ENCODE measurements at regions not wholly inside any gene's neighbourhood (a gene's known extent, or its start where the extent isn't known, plus 50 kb on each side); places are given as distances from the start of the nearest gene placed in this dataset.

GRCh38 chr2:8028436-8028835 is 653.4 kb upstream of the ID2 start:
- H3K9me3 ChIP-seq (replicated peaks; ENCODE audit: insufficient read depth, low read length): no peaks in the 10 kb centered on the region
- TF ChIP-seq CTCF (IDR thresholded peaks at IDR 0.05; ENCODE audit: low read length) (no peak), EZH2 (optimal IDR thresholded peaks at IDR 0.05; ENCODE audit: low read depth, low read length) (no peak), EZH2phosphoT487 (IDR thresholded peaks at IDR 0.05; ENCODE audit: low read length) (no peak)
- H3F3A ChIP-seq (ENCODE audit: insufficient read depth, low read length): 0 out of 2 replicates have a peak, but pooled peaks cover 3% of the 10 kb centered on the region
- no peak for DNase-seq
- no peaks in the 10 kb centered on the region for H3K9me2 ChIP-seq (replicated peaks; ENCODE audit: insufficient read depth, low read length)
- H2AFZ ChIP-seq (ENCODE audit: low read length): no peak overlapping the region
- H3K4me1 ChIP-seq (ENCODE audit: low read length): peaks cover 14% of the 10 kb centered on the region
- no peaks in the 10 kb centered on the region for H3K79me2 ChIP-seq (ENCODE audit: low read length)
- H3K4me2 ChIP-seq (ENCODE audit: low read depth, low read length): no peak overlapping the region
- H3K27ac ChIP-seq (ENCODE audit: low read length): no peak overlapping the region
- no peaks in the 10 kb centered on the region for H4K20me1 ChIP-seq (ENCODE audit: insufficient read depth, low read length)
- H3K27me3 ChIP-seq (replicated peaks; ENCODE audit: insufficient read depth, low read length): peaks cover 47% of the 10 kb centered on the region
- H3K4me3 ChIP-seq (ENCODE audit: low read length): no peak overlapping the region
- H3K9ac ChIP-seq (ENCODE audit: low read length): no peak overlapping the region
- H3K36me3 ChIP-seq (replicated peaks; ENCODE audit: insufficient read depth, low read length): no peaks in the 10 kb centered on the region

DNA sequence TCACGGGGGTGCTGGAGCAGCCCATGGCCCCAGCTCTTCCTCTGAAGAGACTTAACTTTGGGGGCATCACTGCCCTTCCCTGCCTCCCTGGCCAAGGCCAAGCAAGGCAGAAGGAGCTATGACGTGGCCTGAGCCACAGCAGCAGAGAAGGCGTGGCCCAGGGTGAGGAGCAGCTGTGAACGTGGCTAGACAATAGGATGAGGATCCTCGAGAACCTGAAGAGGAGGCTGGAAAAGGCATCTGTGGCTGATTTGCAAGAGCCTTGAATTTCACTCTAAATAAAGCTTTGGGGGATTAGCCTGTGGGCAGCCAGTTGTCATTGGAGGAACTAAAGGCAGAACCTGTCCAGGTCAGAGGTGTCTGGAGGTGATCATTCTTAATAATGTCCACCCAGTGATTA is 652.9 kb upstream of the ID2 start:
- TF ChIP-seq CTCF (IDR thresholded peaks at IDR 0.05; ENCODE audit: low read length): no peak
- no peak for TF ChIP-seq EZH2phosphoT487 (IDR thresholded peaks at IDR 0.05; ENCODE audit: low read length)
- no peak for TF ChIP-seq EZH2 (optimal IDR thresholded peaks at IDR 0.05; ENCODE audit: low read depth, low read length)
- Histone ChIP-seq H4K20me1 (ENCODE audit: insufficient read depth, low read length) (no peaks in the 10 kb centered on the region), H3K27ac (ENCODE audit: low read length) (no peak overlapping the region), H3K27me3 (replicated peaks; ENCODE audit: insufficient read depth, low read length) (peaks cover 52% of the 10 kb centered on the region), H3K79me2 (ENCODE audit: low read length) (no peaks in the 10 kb centered on the region), H3F3A (ENCODE audit: insufficient read depth, low read length) (0 out of 2 replicates have a peak, but pooled peaks cover 3% of the 10 kb centered on the region), H3K4me1 (ENCODE audit: low read length) (peaks cover 14% of the 10 kb centered on the region), H3K4me2 (ENCODE audit: low read depth, low read length) (no peak overlapping the region), H3K9ac (ENCODE audit: low read length) (no peak overlapping the region), H3K36me3 (replicated peaks; ENCODE audit: insufficient read depth, low read length) (no peaks in the 10 kb centered on the region), H3K9me3 (replicated peaks; ENCODE audit: insufficient read depth, low read length) (no peaks in the 10 kb centered on the region), H3K9me2 (replicated peaks; ENCODE audit: insufficient read depth, low read length) (no peaks in the 10 kb centered on the region), H3K4me3 (ENCODE audit: low read length) (no peak overlapping the region), H2AFZ (ENCODE audit: low read length) (no peak overlapping the region)
- DNase-seq: no peak

DNA sequence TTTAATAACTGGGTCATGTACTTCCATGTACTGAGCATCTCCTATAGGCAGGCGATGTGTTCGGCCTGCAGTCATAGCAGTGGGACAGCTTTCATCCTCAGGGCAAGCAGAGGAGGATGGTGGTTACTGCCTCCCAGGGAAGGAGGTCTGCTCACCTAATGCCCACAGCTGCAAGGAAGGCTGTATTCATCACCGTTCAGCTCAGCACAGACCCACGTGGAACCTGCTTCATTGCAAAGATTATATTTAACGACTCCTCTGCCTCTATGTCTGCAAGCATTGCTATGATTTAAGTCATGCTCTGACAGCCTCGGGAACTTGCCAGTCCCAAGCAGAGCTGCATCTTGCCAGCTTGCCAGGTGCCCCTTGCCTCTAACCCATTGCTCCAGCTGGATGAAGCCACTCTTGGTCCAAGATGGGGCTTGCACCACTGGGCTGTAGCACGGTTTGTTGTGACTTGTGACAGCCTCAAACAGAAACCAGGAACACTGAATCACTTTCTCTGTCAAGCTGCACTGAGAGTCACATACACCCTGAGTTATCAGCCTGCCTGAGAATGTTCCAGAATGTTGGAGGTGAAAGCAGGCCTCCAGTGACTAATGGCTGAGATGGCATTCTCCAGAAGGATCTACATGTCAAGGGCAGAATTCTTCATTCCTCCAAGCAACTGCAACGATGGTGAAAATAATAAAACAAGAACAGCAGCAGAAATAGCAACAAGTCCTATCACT is 651.1 kb upstream of the ID2 start:
- Histone ChIP-seq H3K27ac (ENCODE audit: low read length) (no peak overlapping the region), H3K27me3 (replicated peaks; ENCODE audit: insufficient read depth, low read length) (peaks cover 70% of the 10 kb centered on the region), H3K9me2 (replicated peaks; ENCODE audit: insufficient read depth, low read length) (no peaks in the 10 kb centered on the region), H3K4me1 (ENCODE audit: low read length) (peaks cover 14% of the 10 kb centered on the region), H2AFZ (ENCODE audit: low read length) (no peak overlapping the region), H3K9me3 (replicated peaks; ENCODE audit: insufficient read depth, low read length) (no peaks in the 10 kb centered on the region), H3K4me3 (ENCODE audit: low read length) (no peak overlapping the region), H3K4me2 (ENCODE audit: low read depth, low read length) (no peak overlapping the region), H4K20me1 (ENCODE audit: insufficient read depth, low read length) (no peaks in the 10 kb centered on the region), H3F3A (ENCODE audit: insufficient read depth, low read length) (0 out of 2 replicates have a peak, but pooled peaks cover 3% of the 10 kb centered on the region), H3K79me2 (ENCODE audit: low read length) (no peaks in the 10 kb centered on the region), H3K9ac (ENCODE audit: low read length) (no peak overlapping the region), H3K36me3 (replicated peaks; ENCODE audit: insufficient read depth, low read length) (no peaks in the 10 kb centered on the region)
- no peak for TF ChIP-seq EZH2 (optimal IDR thresholded peaks at IDR 0.05; ENCODE audit: low read depth, low read length)
- TF ChIP-seq EZH2phosphoT487 (IDR thresholded peaks at IDR 0.05; ENCODE audit: low read length): no peak
- no peak for TF ChIP-seq CTCF (IDR thresholded peaks at IDR 0.05; ENCODE audit: low read length)
- no peak for DNase-seq
